ENCODE measurements at regions not wholly inside any gene's neighbourhood (a gene's known extent, or its start where the extent isn't known, plus 50 kb on each side); places are given as distances from the start of the nearest gene placed in this dataset.

GRCh38 chr1:9179463-9180110 lies 50.7 kb upstream of the GPR157 start:
- no peak for DNase-seq

DNA sequence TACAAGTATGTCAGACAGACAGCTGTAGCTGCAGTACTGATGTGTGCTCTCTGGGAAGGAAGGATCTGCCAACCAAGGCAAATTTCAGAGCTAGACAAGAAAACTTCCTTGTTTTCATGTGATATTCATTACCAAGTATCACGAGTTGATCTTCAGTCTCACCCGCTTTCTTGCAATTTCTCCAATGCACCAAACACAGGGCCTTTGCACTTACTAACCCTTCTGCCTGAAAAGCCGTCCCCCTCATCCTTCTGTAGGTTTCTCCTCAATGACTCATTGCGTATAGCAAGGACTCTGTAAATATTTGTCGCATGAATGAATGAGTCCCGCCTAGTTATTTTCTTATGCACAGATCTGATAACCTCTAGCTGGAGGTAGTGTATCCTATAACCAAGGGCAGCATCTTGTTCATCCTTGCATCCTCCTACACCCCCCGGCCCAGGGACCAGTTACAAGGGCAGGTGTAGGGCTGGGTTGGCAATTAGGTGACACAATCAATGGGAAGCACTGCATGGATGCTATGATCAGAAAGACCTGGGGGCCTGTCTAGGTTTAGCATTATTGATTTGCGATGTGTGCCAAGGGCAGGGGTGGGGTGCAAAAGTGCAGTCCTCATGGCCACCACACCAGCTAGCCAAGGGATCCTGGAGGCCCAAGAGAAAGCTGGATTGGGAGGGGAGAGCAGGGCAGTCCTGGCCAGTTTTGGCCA lies 51.4 kb upstream of the GPR157 start:
- no peak for DNase-seq

DNA sequence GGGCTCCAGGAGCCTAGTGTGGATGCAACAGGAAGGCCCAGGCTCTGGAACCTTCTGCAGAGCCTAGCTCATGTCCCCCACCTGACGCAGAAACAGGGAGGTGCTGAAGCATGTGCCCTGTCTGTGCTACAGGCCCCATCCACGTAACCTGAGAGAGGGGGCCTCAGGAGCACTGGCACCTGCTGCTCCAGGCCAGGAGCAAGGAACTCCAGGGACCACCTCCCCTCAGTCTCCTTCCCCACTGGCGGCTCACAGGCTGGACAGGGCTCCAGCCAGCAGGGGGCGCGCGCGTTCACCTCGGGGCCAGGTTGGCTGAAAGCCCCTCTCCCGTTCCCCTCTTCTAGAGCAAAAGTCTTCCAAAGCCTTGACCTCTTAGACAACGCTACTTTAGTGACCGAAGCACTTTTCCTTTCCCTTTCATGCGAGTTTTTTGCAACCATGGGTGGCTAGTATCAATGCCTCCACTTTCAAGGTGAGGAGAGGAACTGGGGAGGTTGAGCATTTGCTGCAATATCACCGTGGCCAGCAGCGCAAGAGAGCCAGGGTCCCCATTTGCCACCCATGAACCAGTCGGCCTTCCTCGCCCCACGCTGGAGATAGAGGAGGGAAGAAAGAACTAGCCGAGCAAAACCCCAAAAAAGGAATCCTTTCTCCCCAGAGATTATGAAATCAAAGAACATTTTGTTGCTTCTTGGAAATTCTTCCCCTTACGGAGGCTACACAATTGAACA lies 52.4 kb upstream of the GPR157 start:
- peak; percentile 62 for DNase-seq

GRCh38 chr1:9181990-9182783 lies 52.4 kb upstream of the H6PD start:
- DNase-seq: peak; percentile 8

DNA sequence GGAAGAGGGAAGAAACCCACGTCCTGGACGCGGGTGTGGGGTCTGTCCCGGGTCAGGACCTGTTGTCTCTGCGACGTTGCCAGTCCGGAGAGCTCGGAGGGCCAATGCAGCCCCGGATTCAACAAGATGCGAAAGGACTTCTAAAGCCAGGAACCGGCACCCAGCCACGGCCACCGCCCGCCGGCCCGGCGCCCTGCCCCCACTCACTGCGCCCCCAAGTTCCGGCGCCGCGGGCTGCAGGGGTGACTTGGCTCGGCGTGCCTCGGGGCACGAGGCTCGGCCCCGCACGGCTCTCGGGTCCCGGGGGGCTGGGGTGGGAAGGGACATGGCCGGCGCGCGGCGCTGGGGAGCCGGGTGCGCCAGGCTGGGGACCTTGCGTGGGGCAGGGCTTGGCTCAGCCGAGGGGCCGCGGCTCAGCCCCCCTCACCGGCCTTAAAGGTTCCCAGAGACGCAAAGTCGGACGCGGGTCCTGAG lies 51.8 kb upstream of the H6PD start:
- DNase-seq: no peak

DNA sequence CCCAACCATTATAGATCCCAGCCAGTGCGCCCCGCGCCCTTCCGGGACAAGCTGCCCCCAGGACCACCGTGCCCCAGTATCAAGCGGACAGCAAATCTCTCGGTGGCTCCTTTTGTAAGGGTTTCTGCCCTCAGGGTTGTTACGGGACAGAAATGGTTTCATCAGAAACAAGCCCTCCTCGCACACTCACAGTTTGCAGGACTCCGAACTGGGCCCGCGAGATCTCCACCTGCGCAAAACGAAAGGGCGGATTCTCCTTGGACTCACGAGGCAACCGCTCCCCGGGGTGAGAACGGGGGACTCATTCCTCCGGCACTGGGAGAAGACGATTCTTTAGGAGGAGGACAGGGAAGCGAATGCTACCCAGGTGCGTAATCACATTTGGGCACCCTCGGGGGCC lies 51.1 kb upstream of the H6PD start:
- no peak for DNase-seq

- DNase-seq: no peak
Observed at GRCh38 chr1:9183898-9184297, 50.7 kb upstream of the H6PD start.

- no peak for DNase-seq
Observed at GRCh38 chr1:9184749-9185148, 49.8 kb upstream of the H6PD start.

Measured in CD4-positive, alpha-beta T cell treated with Interleukin-10 for 1 hour (primary cell).